H1 (cell line): ENCODE measurements at regions not wholly inside any gene's neighbourhood (a gene's known extent, or its start where the extent isn't known, plus 50 kb on each side); places are given as distances from the start of the nearest gene placed in this dataset.

Experiments
- CTCF ChIA-PET: fragments of 300-600 bp; sonication (Branson Sonifier 250); formaldehyde crosslinking; loops from one replicate; lab custom pipeline; 2021; ENCODE audit not compliant: partially characterized antibody; lab: Charles Lee
- POLR2A ChIA-PET: fragments of 300-600 bp; sonication (Branson Sonifier 250); formaldehyde crosslinking; loops from one replicate; lab custom pipeline; 2021; ENCODE audit warnings: inconsistent platforms; ENCODE audit not compliant: partially characterized antibody; lab: Charles Lee
- DNase-seq, 2 experiments: peaks; one replicate each; pipeline versions ENCODE4 v3.0.0 to v3.0.0-alpha.2; 2010 to 2022; ENCODE audit warnings: low spot score in 2 of 2, low read depth in 1 of 2, mixed read lengths in 1 of 2
- FAIRE-seq: peaks from 2 replicates; lab custom pipeline; 2011; peaks lifted over from hg19 to GRCh38; lab: Jason Lieb, UNC
- H2AFZ ChIP-seq: 2 replicates; pipeline ENCODE4 v1.8.1; 2012; ENCODE audit warnings: low read length, inconsistent platforms
- H2AK5ac ChIP-seq: 2 replicates; pipeline ENCODE4 v1.6.1; 2013; ENCODE audit warnings: low read depth, low read length
- H2BK120ac ChIP-seq: replicated peaks from 2 replicates; pipeline ENCODE3; 2013; ENCODE audit warnings: low read depth, low read length, inconsistent platforms
- H2BK12ac ChIP-seq: 2 replicates; pipeline ENCODE4 v1.6.1; 2013; ENCODE audit warnings: low read depth, low read length
- H2BK15ac ChIP-seq: 2 replicates; pipeline ENCODE4 v1.6.1; 2013; ENCODE audit warnings: low read length
- H2BK20ac ChIP-seq: 2 replicates; pipeline ENCODE4 v1.6.1; 2013; ENCODE audit warnings: low read length
- H2BK5ac ChIP-seq: 2 replicates; pipeline ENCODE4 v1.6.1; 2013; ENCODE audit warnings: low read depth, low read length
- H3K14ac ChIP-seq: 2 replicates; pipeline ENCODE4 v1.6.1; 2013; ENCODE audit warnings: inconsistent platforms; ENCODE audit not compliant: insufficient read length
- H3K18ac ChIP-seq: 2 replicates; pipeline ENCODE4 v1.6.1; 2013; ENCODE audit warnings: low read length; ENCODE audit errors: extremely low read depth
- H3K23ac ChIP-seq: 2 replicates; pipeline ENCODE4 v1.6.1; 2013; ENCODE audit warnings: inconsistent platforms; ENCODE audit not compliant: insufficient read length
- H3K23me2 ChIP-seq: 2 replicates; pipeline ENCODE4 v1.6.1; 2013; ENCODE audit warnings: low read depth, low read length
- H3K27ac ChIP-seq: 2 replicates; pipeline ENCODE4 v1.6.1; 2011; ENCODE audit warnings: low read depth, low read length, inconsistent platforms
- H3K27me3 ChIP-seq, 4 experiments: replicated peaks in 1 of 4; 1 replicate in 1 of 4; 2 replicates in 3 of 4; pipeline versions ENCODE4 v1.6.1 to v1.8.1; 2011 to 2013; ENCODE audit warnings: low read length in 3 of 4, mild to moderate bottlenecking in 3 of 4, inconsistent platforms in 2 of 4, mixed read lengths in 2 of 4, moderate library complexity in 1 of 4; ENCODE audit not compliant: control insufficient read depth in 3 of 4, insufficient read depth in 3 of 4; ENCODE audit errors: extremely low read depth in 1 of 4
- H3K36me3 ChIP-seq, 4 experiments: 2 replicates each; pipeline versions ENCODE4 v1.6.1 to v1.8.1; 2011 to 2013; ENCODE audit warnings: mild to moderate bottlenecking in 4 of 4, low read length in 3 of 4, moderate library complexity in 2 of 4, control low read depth in 1 of 4, inconsistent platforms in 1 of 4; ENCODE audit not compliant: insufficient read depth in 4 of 4, control insufficient read depth in 2 of 4
- H3K4ac ChIP-seq: replicated peaks from 2 replicates; pipeline ENCODE3; 2013; ENCODE audit warnings: low read length, low read depth, mixed read lengths, inconsistent platforms; ENCODE audit not compliant: insufficient read length
- H3K4me1 ChIP-seq, 4 experiments: replicated peaks in 1 of 4; 1 replicate in 1 of 4; 2 replicates in 3 of 4; pipeline versions ENCODE4 v1.6.1 to v1.8.1; 2011 to 2013; ENCODE audit warnings: low read length in 3 of 4, inconsistent platforms in 2 of 4, mixed read lengths in 1 of 4; ENCODE audit not compliant: insufficient read depth in 4 of 4, control insufficient read depth in 3 of 4
- H3K4me2 ChIP-seq, 2 experiments: 2 replicates each; pipeline versions ENCODE4 v1.6.1 to v1.8.1; 2011 to 2013; ENCODE audit warnings: low read depth in 2 of 2, low read length in 2 of 2, control low read depth in 1 of 2, inconsistent platforms in 1 of 2, mild to moderate bottlenecking in 1 of 2; ENCODE audit not compliant: insufficient read depth in 1 of 2
- H3K4me3 ChIP-seq, 4 experiments: fragments of 200-600, 300-600 bp in 1 of 4; sonication (generic), shearing (Covaris generic), sonication (Bioruptor Twin) in 1 of 4; 2 replicates each; pipeline versions ENCODE4 v1.5.1 to v1.8.1; 2011 to 2016; ENCODE audit warnings: low read length in 4 of 4, low read depth in 3 of 4, control low read depth in 2 of 4, inconsistent platforms in 2 of 4, mild to moderate bottlenecking in 2 of 4, mixed read lengths in 1 of 4, moderate library complexity in 1 of 4; ENCODE audit not compliant: insufficient read depth in 2 of 4; ENCODE audit errors: extremely low read depth in 1 of 4
- H3K56ac ChIP-seq: replicated peaks from 2 replicates; pipeline ENCODE3; 2013; ENCODE audit warnings: low read depth, mild to moderate bottlenecking, mixed read lengths, low read length, inconsistent platforms; ENCODE audit not compliant: insufficient read length
- H3K79me1 ChIP-seq: 2 replicates; pipeline ENCODE4 v1.6.1; 2013; ENCODE audit warnings: low read depth, low read length, control low read depth
- H3K79me2 ChIP-seq, 2 experiments: 2 replicates each; pipeline versions ENCODE4 v1.6.1 to v1.8.1; 2012 to 2013; ENCODE audit warnings: low read length in 2 of 2, mild to moderate bottlenecking in 2 of 2, inconsistent platforms in 1 of 2; ENCODE audit not compliant: insufficient read depth in 2 of 2, control insufficient read depth in 1 of 2
- H3K9ac ChIP-seq, 4 experiments: replicated peaks in 1 of 4; 1 replicate in 1 of 4; 2 replicates in 3 of 4; pipeline versions ENCODE4 v1.6.1 to v1.8.1; 2011 to 2013; ENCODE audit warnings: low read depth in 3 of 4, low read length in 3 of 4, control low read depth in 2 of 4, mild to moderate bottlenecking in 2 of 4, moderate library complexity in 2 of 4, inconsistent platforms in 1 of 4; ENCODE audit errors: extremely low read depth in 1 of 4
- H3K9me3 ChIP-seq, 2 experiments: 2 replicates each; pipeline versions ENCODE4 v1.6.1 to v1.8.1; 2012 to 2013; ENCODE audit warnings: mild to moderate bottlenecking in 2 of 2, moderate library complexity in 2 of 2, control low read depth in 1 of 2, inconsistent platforms in 1 of 2, low read depth in 1 of 2, low read length in 1 of 2, mixed read lengths in 1 of 2; ENCODE audit not compliant: insufficient read depth in 2 of 2
- H4K20me1 ChIP-seq, 2 experiments: replicated peaks in 1 of 2; 2 replicates each; pipeline versions ENCODE3 to v1.8.1; 2011 to 2013; ENCODE audit warnings: inconsistent platforms in 2 of 2, low read length in 2 of 2, mild to moderate bottlenecking in 1 of 2; ENCODE audit not compliant: insufficient read depth in 2 of 2, control insufficient read depth in 1 of 2
- H4K5ac ChIP-seq: 2 replicates; pipeline ENCODE4 v1.6.1; 2013; ENCODE audit warnings: low read length, low read depth, mixed read lengths, inconsistent platforms; ENCODE audit not compliant: insufficient read length
- H4K8ac ChIP-seq: 2 replicates; pipeline ENCODE4 v1.8.0; 2013; ENCODE audit warnings: mild to moderate bottlenecking, moderate library complexity, low read length, inconsistent platforms; ENCODE audit not compliant: insufficient read depth; ENCODE audit errors: extremely low read depth
- H4K91ac ChIP-seq: replicated peaks from 2 replicates; pipeline ENCODE3; 2013; ENCODE audit warnings: low read length, mixed read lengths, inconsistent platforms; ENCODE audit not compliant: insufficient read length
- BCL11A ChIP-seq, 2 experiments: IDR thresholded peaks; one replicate each; pipeline ENCODE4 v1.6.1; 2011; ENCODE audit warnings: low read depth in 2 of 2, low read length in 2 of 2, mild to moderate bottlenecking in 2 of 2
- CEBPB ChIP-seq: IDR thresholded peaks from 2 replicates; pipeline ENCODE4 v1.6.1; 2012; ENCODE audit warnings: low read depth, low read length
- CHD1 ChIP-seq: IDR thresholded peaks from 2 replicates; pipeline ENCODE4 v1.6.1; 2012; ENCODE audit warnings: low read depth, low read length, improper control_type of control experiment
- EZH2 ChIP-seq: fragments of 200-600 bp; sonication (generic); IDR thresholded peaks from 2 replicates; pipeline ENCODE4 v1.7.1; 2012; ENCODE audit warnings: low read depth, mild to moderate bottlenecking, moderate library complexity, low read length, inconsistent platforms; ENCODE audit not compliant: severe bottlenecking
- MAFK ChIP-seq: IDR thresholded peaks from 2 replicates; pipeline ENCODE4 v1.6.1; 2012; ENCODE audit warnings: low read depth, mild to moderate bottlenecking, improper control_type of control experiment, low read length
- NANOG ChIP-seq: IDR thresholded peaks from 2 replicates; pipeline ENCODE4 v1.6.1; 2011; ENCODE audit warnings: low read length, low read depth, mild to moderate bottlenecking, inconsistent platforms; ENCODE audit not compliant: insufficient read depth, poor library complexity, severe bottlenecking
- RAD21 ChIP-seq, 2 experiments: IDR thresholded peaks in 1 of 2; conservative IDR thresholded peaks in 1 of 2; 2 replicates each; pipeline ENCODE4 v1.6.1; 2011; ENCODE audit warnings: low read depth in 2 of 2, low read length in 2 of 2, improper control_type of control experiment in 1 of 2, inconsistent platforms in 1 of 2, mild to moderate bottlenecking in 1 of 2, moderate library complexity in 1 of 2
- SP1 ChIP-seq: IDR thresholded peaks from 2 replicates; pipeline ENCODE4 v1.6.1; 2011; ENCODE audit warnings: low read depth, low read length
- WGBS, 2 experiments: shearing (Covaris generic) in 1 of 2; methylation state at CpG; one replicate each; pipeline versions ENCODE4 v1.1.6 to v1.1.7; 2013 to 2015; ENCODE audit warnings: low lambda C conversion rate in 2 of 2, mixed read lengths in 2 of 2, inconsistent platforms in 1 of 2, low coverage in 1 of 2, missing lambda C conversion rate in 1 of 2; ENCODE audit not compliant: insufficient replicate concordance in 2 of 2, insufficient coverage in 1 of 2, insufficient read length in 1 of 2; ENCODE audit errors: extremely low coverage in 1 of 2, missing lambda C conversion rate in 1 of 2; 5-methylcytosine and 5-hydroxymethylcytosine counted together
- TF ChIP-seq, protein P1 (sequence below): IDR thresholded peaks from 2 replicates; pipeline ENCODE4 v1.6.1; 2012; ENCODE audit warnings: inconsistent platforms
- TF ChIP-seq, protein P2 (sequence below), 3 experiments: IDR thresholded peaks; 1 replicate in 2 of 3; 2 replicates in 1 of 3; pipeline versions ENCODE4 v1.5.1 to v1.6.1; 2011; ENCODE audit warnings: low read length in 3 of 3, mild to moderate bottlenecking in 3 of 3, inconsistent platforms in 2 of 3, low read depth in 1 of 3, moderate library complexity in 1 of 3; ENCODE audit not compliant: insufficient read depth in 1 of 3; ENCODE audit errors: control extremely low read depth in 1 of 3

DNA sequence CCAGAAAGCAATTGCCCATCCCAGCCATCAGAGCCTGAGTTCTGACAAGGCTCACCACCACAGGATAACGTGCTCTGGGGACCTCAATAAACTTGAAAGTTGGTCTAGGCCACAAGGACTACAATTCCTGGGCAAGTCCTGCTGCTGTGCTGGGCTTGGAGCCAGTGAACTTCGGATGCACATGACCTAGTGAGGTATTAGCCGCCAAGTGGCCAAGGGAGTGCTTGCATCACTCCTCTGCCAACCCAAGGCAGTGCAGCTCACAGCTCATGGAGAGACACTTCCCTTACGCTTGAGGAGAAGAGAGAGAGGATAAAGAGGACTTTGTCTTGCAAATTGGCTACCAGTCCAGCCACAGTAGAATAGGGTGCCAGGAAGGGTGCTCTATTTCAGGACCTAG lies 219.6 kb downstream of the MBD2 start:
- H3K36me3 ChIP-seq: no peaks in the 10 kb centered on the region
- H2AFZ ChIP-seq: no peak overlapping the region
- CTCF ChIA-PET: interaction anchor here (0.6 to 2.6 kb wide), 6 partner anchors 9 to 201 kb away, joined by 3 to 8 read pairs (median 4); no protein-coding TSS in a partner anchor
- TF ChIP-seq RAD21 (IDR thresholded peaks at IDR 0.05 in 1 of 2, conservative IDR thresholded peaks at IDR 0.05 in 1 of 2; ENCODE audit: low read depth in 2 of 2, low read length in 2 of 2) (peak; percentile 26 to 33; a peak in 1 of 4 replicates), MAFK (no peak), NANOG (no peak), SP1 (no peak), EZH2 (no peak), CHD1 (no peak), CEBPB (peak; percentile 57; the same call in 1 of the 2 replicates), BCL11A (IDR thresholded peaks at IDR 0.05; ENCODE audit: low read depth in 2 of 2, low read length in 2 of 2) (no peak)
- TF ChIP-seq, protein P1, sequence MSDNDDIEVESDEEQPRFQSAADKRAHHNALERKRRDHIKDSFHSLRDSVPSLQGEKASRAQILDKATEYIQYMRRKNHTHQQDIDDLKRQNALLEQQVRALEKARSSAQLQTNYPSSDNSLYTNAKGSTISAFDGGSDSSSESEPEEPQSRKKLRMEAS: 0 out of 2 replicates have a peak, but pooled peaks have one; percentile 10
- TF ChIP-seq, protein P2, sequence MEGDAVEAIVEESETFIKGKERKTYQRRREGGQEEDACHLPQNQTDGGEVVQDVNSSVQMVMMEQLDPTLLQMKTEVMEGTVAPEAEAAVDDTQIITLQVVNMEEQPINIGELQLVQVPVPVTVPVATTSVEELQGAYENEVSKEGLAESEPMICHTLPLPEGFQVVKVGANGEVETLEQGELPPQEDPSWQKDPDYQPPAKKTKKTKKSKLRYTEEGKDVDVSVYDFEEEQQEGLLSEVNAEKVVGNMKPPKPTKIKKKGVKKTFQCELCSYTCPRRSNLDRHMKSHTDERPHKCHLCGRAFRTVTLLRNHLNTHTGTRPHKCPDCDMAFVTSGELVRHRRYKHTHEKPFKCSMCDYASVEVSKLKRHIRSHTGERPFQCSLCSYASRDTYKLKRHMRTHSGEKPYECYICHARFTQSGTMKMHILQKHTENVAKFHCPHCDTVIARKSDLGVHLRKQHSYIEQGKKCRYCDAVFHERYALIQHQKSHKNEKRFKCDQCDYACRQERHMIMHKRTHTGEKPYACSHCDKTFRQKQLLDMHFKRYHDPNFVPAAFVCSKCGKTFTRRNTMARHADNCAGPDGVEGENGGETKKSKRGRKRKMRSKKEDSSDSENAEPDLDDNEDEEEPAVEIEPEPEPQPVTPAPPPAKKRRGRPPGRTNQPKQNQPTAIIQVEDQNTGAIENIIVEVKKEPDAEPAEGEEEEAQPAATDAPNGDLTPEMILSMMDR (IDR thresholded peaks at IDR 0.05; ENCODE audit: control extremely low read depth in 1 of 3, insufficient read depth in 1 of 3, low read depth in 1 of 3, low read length in 3 of 3): peak in 2 of 3 experiments; percentile 53 to 62; a peak in 2 of 4 replicates
- no peaks in the 10 kb centered on the region for H3K4me1 ChIP-seq
- H3K27me3 ChIP-seq: no peaks in the 10 kb centered on the region
- no peak overlapping the region for H3K4ac ChIP-seq
- no peak overlapping the region for H3K4me2 ChIP-seq
- H3K4me3 ChIP-seq: no peak overlapping the region
- POLR2A ChIA-PET: no interaction called here
- H2BK12ac ChIP-seq: no peak overlapping the region
- no peaks in the 10 kb centered on the region for H3K79me1 ChIP-seq
- no peaks in the 10 kb centered on the region for H3K23me2 ChIP-seq
- H3K9ac ChIP-seq: no peak overlapping the region
- no peak overlapping the region for H3K56ac ChIP-seq
- H2BK5ac ChIP-seq: no peak overlapping the region
- no peak overlapping the region for H2BK120ac ChIP-seq
- H4K20me1 ChIP-seq: no peaks in the 10 kb centered on the region
- H3K79me2 ChIP-seq: no peaks in the 10 kb centered on the region
- no peak overlapping the region for H2BK15ac ChIP-seq
- DNase-seq (peak in 1 of 2 experiments; percentile 47), FAIRE-seq (no peak)
- no peak overlapping the region for H3K18ac ChIP-seq
- H4K8ac ChIP-seq: no peak overlapping the region
- no peak overlapping the region for H3K14ac ChIP-seq
- H3K27ac ChIP-seq: no peak overlapping the region
- no peak overlapping the region for H4K5ac ChIP-seq
- WGBS, 2 experiments: 96% methylated on average over 4 of the region's 4 CpGs; no CpG with 5 or more reads in 1 of the 2 experiments
- no peak overlapping the region for H2AK5ac ChIP-seq
- H2BK20ac ChIP-seq: no peak overlapping the region
- no peaks in the 10 kb centered on the region for H3K9me3 ChIP-seq
- no peak overlapping the region for H4K91ac ChIP-seq
- no peak overlapping the region for H3K23ac ChIP-seq
